ENCODE measurements at regions not wholly inside any gene's neighbourhood (a gene's known extent, or its start where the extent isn't known, plus 50 kb on each side); places are given as distances from the start of the nearest gene placed in this dataset.

DNA sequence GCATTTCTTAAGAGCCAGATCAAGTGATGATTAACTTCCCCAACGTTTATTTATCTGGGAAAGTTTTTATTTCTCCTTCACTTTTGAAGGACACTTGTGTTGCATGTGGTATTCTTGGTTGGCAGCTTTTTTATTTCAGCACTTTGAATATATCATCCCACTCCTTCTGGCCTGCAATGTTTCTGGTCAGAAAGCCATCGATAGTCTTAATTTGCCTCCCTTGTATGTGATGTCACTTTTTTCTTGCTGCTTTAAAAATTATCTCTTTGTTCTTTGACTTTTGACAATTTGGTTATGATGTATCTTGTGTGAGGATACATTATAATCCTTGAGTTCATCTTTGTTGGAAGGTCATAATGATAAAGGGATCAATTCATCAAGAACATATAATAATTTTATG, 503.2 kb downstream of the OTOL1 start:
- TF ChIP-seq, protein P1, sequence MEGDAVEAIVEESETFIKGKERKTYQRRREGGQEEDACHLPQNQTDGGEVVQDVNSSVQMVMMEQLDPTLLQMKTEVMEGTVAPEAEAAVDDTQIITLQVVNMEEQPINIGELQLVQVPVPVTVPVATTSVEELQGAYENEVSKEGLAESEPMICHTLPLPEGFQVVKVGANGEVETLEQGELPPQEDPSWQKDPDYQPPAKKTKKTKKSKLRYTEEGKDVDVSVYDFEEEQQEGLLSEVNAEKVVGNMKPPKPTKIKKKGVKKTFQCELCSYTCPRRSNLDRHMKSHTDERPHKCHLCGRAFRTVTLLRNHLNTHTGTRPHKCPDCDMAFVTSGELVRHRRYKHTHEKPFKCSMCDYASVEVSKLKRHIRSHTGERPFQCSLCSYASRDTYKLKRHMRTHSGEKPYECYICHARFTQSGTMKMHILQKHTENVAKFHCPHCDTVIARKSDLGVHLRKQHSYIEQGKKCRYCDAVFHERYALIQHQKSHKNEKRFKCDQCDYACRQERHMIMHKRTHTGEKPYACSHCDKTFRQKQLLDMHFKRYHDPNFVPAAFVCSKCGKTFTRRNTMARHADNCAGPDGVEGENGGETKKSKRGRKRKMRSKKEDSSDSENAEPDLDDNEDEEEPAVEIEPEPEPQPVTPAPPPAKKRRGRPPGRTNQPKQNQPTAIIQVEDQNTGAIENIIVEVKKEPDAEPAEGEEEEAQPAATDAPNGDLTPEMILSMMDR (IDR thresholded peaks at IDR 0.05; ENCODE audit: insufficient read depth, low read depth, low read length): no peak
- no peak for TF ChIP-seq EZH2 (IDR thresholded peaks at IDR 0.05; ENCODE audit: insufficient read depth, low read length)
